H1 (cell line): ENCODE measurements at regions not wholly inside any gene's neighbourhood (a gene's known extent, or its start where the extent isn't known, plus 50 kb on each side); places are given as distances from the start of the nearest gene placed in this dataset.

Source experiments
- BCL11A ChIP-seq, 2 experiments: IDR thresholded peaks; one replicate each; pipeline ENCODE4 v1.6.1; 2011; ENCODE audit warnings: low read depth in 2 of 2, low read length in 2 of 2, mild to moderate bottlenecking in 2 of 2
- CHD2 ChIP-seq: IDR thresholded peaks from 2 replicates; pipeline ENCODE4 v1.6.1; 2012; ENCODE audit warnings: low read length, improper control_type of control experiment
- CTCF ChIP-seq, 3 experiments: IDR thresholded peaks; 1 replicate in 2 of 3; 2 replicates in 1 of 3; pipeline versions ENCODE4 v1.5.1 to v1.6.1; 2011; ENCODE audit warnings: low read length in 3 of 3, mild to moderate bottlenecking in 3 of 3, inconsistent platforms in 2 of 3, low read depth in 1 of 3, moderate library complexity in 1 of 3; ENCODE audit not compliant: insufficient read depth in 1 of 3; ENCODE audit errors: control extremely low read depth in 1 of 3
- EGR1 ChIP-seq: IDR thresholded peaks from 2 replicates; pipeline ENCODE4 v1.6.1; 2011; ENCODE audit warnings: low read depth, low read length, borderline replicate concordance
- HDAC2 ChIP-seq, 2 experiments: fragments of 300-600 bp in 1 of 2; sonication (generic) in 1 of 2; IDR thresholded peaks; 2 replicates each; pipeline ENCODE4 v1.6.1; 2011 to 2012; ENCODE audit warnings: low read depth in 2 of 2, low read length in 2 of 2, mild to moderate bottlenecking in 2 of 2, moderate library complexity in 2 of 2, borderline replicate concordance in 1 of 2, inconsistent platforms in 1 of 2
- HDAC6 ChIP-seq: IDR thresholded peaks from one replicate; pipeline ENCODE4 v1.7.1; 2012; ENCODE audit warnings: low read depth, mild to moderate bottlenecking, inconsistent platforms, low read length, moderate library complexity
- MAX ChIP-seq: IDR thresholded peaks from 2 replicates; pipeline ENCODE4 v1.6.1; 2012; ENCODE audit warnings: inconsistent platforms
- POLR2A ChIP-seq, 2 experiments: IDR thresholded peaks; 1 replicate in 1 of 2; 2 replicates in 1 of 2; pipeline ENCODE4 v1.6.1; 2011; ENCODE audit warnings: low read depth in 2 of 2, low read length in 2 of 2, mild to moderate bottlenecking in 2 of 2; ENCODE audit errors: control extremely low read depth in 1 of 2
- POLR2AphosphoS5 ChIP-seq: IDR thresholded peaks from 2 replicates; pipeline ENCODE4 v1.6.1; 2011; ENCODE audit warnings: low read depth, low read length
- RAD21 ChIP-seq, 2 experiments: IDR thresholded peaks in 1 of 2; conservative IDR thresholded peaks in 1 of 2; 2 replicates each; pipeline ENCODE4 v1.6.1; 2011; ENCODE audit warnings: low read depth in 2 of 2, low read length in 2 of 2, improper control_type of control experiment in 1 of 2, inconsistent platforms in 1 of 2, mild to moderate bottlenecking in 1 of 2, moderate library complexity in 1 of 2
- RBBP5 ChIP-seq: IDR thresholded peaks from 2 replicates; pipeline ENCODE4 v1.7.1; 2012; ENCODE audit warnings: low read depth, mild to moderate bottlenecking, inconsistent platforms, low read length, moderate library complexity, borderline replicate concordance
- SP1 ChIP-seq: IDR thresholded peaks from 2 replicates; pipeline ENCODE4 v1.6.1; 2011; ENCODE audit warnings: low read depth, low read length
- TAF1 ChIP-seq: IDR thresholded peaks from 2 replicates; pipeline ENCODE4 v1.6.1; 2011; ENCODE audit warnings: mild to moderate bottlenecking, low read depth, low read length
- TCF12 ChIP-seq: IDR thresholded peaks from 2 replicates; pipeline ENCODE4 v1.6.1; 2011; ENCODE audit warnings: low read depth, mild to moderate bottlenecking, low read length

GRCh38 chr6:101069191-101069795 lies 188.2 kb upstream of the ASCC3 start:
- TF ChIP-seq CHD2: no peak
- no peak for TF ChIP-seq MAX
- TF ChIP-seq BCL11A (IDR thresholded peaks at IDR 0.05; ENCODE audit: low read depth in 2 of 2, low read length in 2 of 2): no peak
- peak in 2 of 3 experiments; percentile 2 to 9; a peak in 2 of 4 replicates for TF ChIP-seq CTCF (IDR thresholded peaks at IDR 0.05; ENCODE audit: control extremely low read depth in 1 of 3, insufficient read depth in 1 of 3, low read depth in 1 of 3, low read length in 3 of 3)
- no peak for TF ChIP-seq TAF1
- TF ChIP-seq RAD21 (IDR thresholded peaks at IDR 0.05 in 1 of 2, conservative IDR thresholded peaks at IDR 0.05 in 1 of 2; ENCODE audit: low read depth in 2 of 2, low read length in 2 of 2): peak; percentile 33 to 41; a peak in 3 of 4 replicates
- no peak for TF ChIP-seq RBBP5
- no peak for TF ChIP-seq POLR2AphosphoS5
- no peak for TF ChIP-seq EGR1
- no peak for TF ChIP-seq SP1
- TF ChIP-seq HDAC2 (IDR thresholded peaks at IDR 0.05; ENCODE audit: borderline replicate concordance in 1 of 2, low read depth in 2 of 2, low read length in 2 of 2): no peak
- no peak for TF ChIP-seq HDAC6
- TF ChIP-seq POLR2A (IDR thresholded peaks at IDR 0.05; ENCODE audit: control extremely low read depth in 1 of 2, low read depth in 2 of 2, low read length in 2 of 2): no peak
- TF ChIP-seq TCF12: no peak
